Neural progenitor cell (in vitro differentiated cells): ENCODE measurements at regions not wholly inside any gene's neighbourhood (a gene's known extent, or its start where the extent isn't known, plus 50 kb on each side); places are given as distances from the start of the nearest gene placed in this dataset.

Source experiments
- DNase-seq: peaks from one replicate; pipeline ENCODE4 v3.0.0-alpha.2; 2016; ENCODE audit warnings: low spot score
- H2AFZ ChIP-seq: fragments of 200-600 bp; sonication (generic); replicated peaks from 2 replicates; pipeline ENCODE4 v1.6.1; 2016; ENCODE audit warnings: antibody characterized with exemption
- H3F3A ChIP-seq: fragments of 200-600 bp; sonication (generic); 2 replicates; pipeline ENCODE4 v1.6.1; 2016; ENCODE audit warnings: antibody characterized with exemption, low read depth
- H3K27ac ChIP-seq: fragments of 200-600 bp; sonication (generic); 2 replicates; pipeline ENCODE4 v1.5.1; 2016; ENCODE audit warnings: mild to moderate bottlenecking
- H3K27me3 ChIP-seq: fragments of 200-600 bp; sonication (generic); 2 replicates; pipeline ENCODE4 v1.6.1; 2016; ENCODE audit warnings: mild to moderate bottlenecking, moderate library complexity
- H3K36me3 ChIP-seq: fragments of 200-600 bp; sonication (generic); 2 replicates; pipeline ENCODE4 v1.5.1; 2016
- H3K4me1 ChIP-seq: fragments of 200-600 bp; sonication (generic); 2 replicates; pipeline ENCODE4 v1.6.1; 2016; ENCODE audit warnings: mixed run types
- H3K4me2 ChIP-seq: fragments of 200-600 bp; sonication (generic); 2 replicates; pipeline ENCODE4 v1.6.1; 2016
- H3K4me3 ChIP-seq: fragments of 200-600 bp; sonication (generic); 2 replicates; pipeline ENCODE4 v1.5.1; 2016
- H3K79me2 ChIP-seq: fragments of 200-600 bp; sonication (generic); 2 replicates; pipeline ENCODE4 v1.6.1; 2016; ENCODE audit warnings: low read depth
- H3K9ac ChIP-seq: fragments of 200-600 bp; sonication (generic); 2 replicates; pipeline ENCODE4 v1.6.1; 2016
- H3K9me3 ChIP-seq: fragments of 200-600 bp; sonication (generic); 2 replicates; pipeline ENCODE4 v1.5.1; 2016; ENCODE audit warnings: low read depth
- H4K20me1 ChIP-seq: fragments of 200-600 bp; sonication (generic); 2 replicates; pipeline ENCODE4 v1.6.1; 2016; ENCODE audit warnings: low read depth
- H3K27ac Mint-ChIP-seq: 3 replicates; pipeline ENCODE4 v1.8.0; 2021; ENCODE audit warnings: mixed read lengths
- H3K27me3 Mint-ChIP-seq: 2 replicates; pipeline ENCODE4 v1.8.0; 2022; ENCODE audit warnings: low read depth, mild to moderate bottlenecking, inconsistent platforms, moderate library complexity, mixed read lengths; ENCODE audit not compliant: insufficient read depth
- H3K36me3 Mint-ChIP-seq: 3 replicates; pipeline ENCODE4 v1.8.0; 2021; ENCODE audit warnings: mixed read lengths
- H3K4me1 Mint-ChIP-seq: 3 replicates; pipeline ENCODE4 v1.8.0; 2021; ENCODE audit warnings: mixed read lengths
- H3K4me3 Mint-ChIP-seq: 3 replicates; pipeline ENCODE4 v1.8.0; 2021; ENCODE audit warnings: mild to moderate bottlenecking, moderate library complexity, mixed read lengths
- H3K9me3 Mint-ChIP-seq: 3 replicates; pipeline ENCODE4 v1.8.0; 2020; ENCODE audit warnings: mixed read lengths
- CTCF ChIP-seq: fragments of 200-600 bp; sonication (generic); IDR thresholded peaks from 2 replicates; pipeline ENCODE4 v1.5.1; 2017; ENCODE audit warnings: antibody characterized with exemption, mild to moderate bottlenecking
- EZH2 ChIP-seq: fragments of 200-600 bp; sonication (generic); IDR thresholded peaks from 2 replicates; pipeline ENCODE4 v1.6.1; 2017; ENCODE audit warnings: antibody characterized with exemption, mild to moderate bottlenecking, moderate library complexity
- EZH2phosphoT487 ChIP-seq: fragments of 200-600 bp; sonication (generic); IDR thresholded peaks from 2 replicates; pipeline ENCODE4 v1.6.1; 2017; ENCODE audit warnings: antibody characterized with exemption

GRCh38 chr13:76708138-76708688, 178.0 kb downstream of the KCTD12 start:
- no peaks in the 10 kb centered on the region for H3F3A ChIP-seq
- no peak overlapping the region for H2AFZ ChIP-seq
- no peaks in the 10 kb centered on the region for H4K20me1 ChIP-seq
- no peaks in the 10 kb centered on the region for H3K27me3 ChIP-seq
- Mint-ChIP-seq H3K4me3 (no peak overlapping the region), H3K27me3 (no peaks in the 10 kb centered on the region), H3K36me3 (no peaks in the 10 kb centered on the region), H3K4me1 (peaks cover 5% of the 10 kb centered on the region), H3K9me3 (no peaks in the 10 kb centered on the region), H3K27ac (peak overlapping the region; percentile 17)
- no peak overlapping the region for H3K4me2 ChIP-seq
- no peaks in the 10 kb centered on the region for H3K36me3 ChIP-seq
- DNase-seq, result no peak
- no peak overlapping the region for H3K27ac ChIP-seq
- no peaks in the 10 kb centered on the region for H3K79me2 ChIP-seq
- no peak overlapping the region for H3K9ac ChIP-seq
- no peaks in the 10 kb centered on the region for H3K9me3 ChIP-seq
- H3K4me3 ChIP-seq, result no peak overlapping the region
- TF ChIP-seq EZH2phosphoT487 (no peak), EZH2 (no peak), CTCF (no peak)
- no peaks in the 10 kb centered on the region for H3K4me1 ChIP-seq

- Histone ChIP-seq H3K4me2 (no peak overlapping the region), H3K27me3 (no peaks in the 10 kb centered on the region), H3K9me3 (no peaks in the 10 kb centered on the region), H4K20me1 (no peaks in the 10 kb centered on the region), H3K27ac (no peak overlapping the region), H3K4me1 (no peaks in the 10 kb centered on the region), H3K36me3 (no peaks in the 10 kb centered on the region), H3K4me3 (no peak overlapping the region), H3K9ac (no peak overlapping the region), H2AFZ (no peak overlapping the region), H3F3A (no peaks in the 10 kb centered on the region), H3K79me2 (no peaks in the 10 kb centered on the region)
- peaks cover 5% of the 10 kb centered on the region for H3K4me1 Mint-ChIP-seq
- no peak for DNase-seq
- H3K27me3 Mint-ChIP-seq, result peaks cover 3% of the 10 kb centered on the region
- TF ChIP-seq EZH2 (no peak), CTCF (no peak), EZH2phosphoT487 (no peak)
- no peaks in the 10 kb centered on the region for H3K36me3 Mint-ChIP-seq
- H3K9me3 Mint-ChIP-seq, result no peaks in the 10 kb centered on the region
- no peak overlapping the region for H3K27ac Mint-ChIP-seq
- H3K4me3 Mint-ChIP-seq, result no peak overlapping the region
These were observed 178.8 kb downstream of the KCTD12 start for GRCh38 chr13:76707360-76707759.

GRCh38 chr13:76703621-76704288, 182.4 kb downstream of the KCTD12 start:
- Mint-ChIP-seq H3K9me3 (peaks cover 2% of the 10 kb centered on the region), H3K27me3 (peaks cover 6% of the 10 kb centered on the region), H3K36me3 (no peaks in the 10 kb centered on the region), H3K4me1 (no peaks in the 10 kb centered on the region), H3K4me3 (no peak overlapping the region), H3K27ac (no peak overlapping the region)
- Histone ChIP-seq H3K27ac (no peak overlapping the region), H3K79me2 (no peaks in the 10 kb centered on the region), H3F3A (no peaks in the 10 kb centered on the region), H3K9ac (no peak overlapping the region), H3K4me2 (no peak overlapping the region), H3K9me3 (no peaks in the 10 kb centered on the region), H4K20me1 (no peaks in the 10 kb centered on the region), H2AFZ (no peak overlapping the region), H3K36me3 (no peaks in the 10 kb centered on the region), H3K4me1 (no peaks in the 10 kb centered on the region), H3K27me3 (no peaks in the 10 kb centered on the region), H3K4me3 (no peak overlapping the region)
- TF ChIP-seq EZH2phosphoT487 (no peak), EZH2 (no peak), CTCF (no peak)
- DNase-seq, result no peak
